M059J (cell line): ENCODE measurements at regions not wholly inside any gene's neighbourhood (a gene's known extent, or its start where the extent isn't known, plus 50 kb on each side); places are given as distances from the start of the nearest gene placed in this dataset.
"Not testable (repeated sequence)": the region's sequence is repeated elsewhere in the genome, so short reads cannot be mapped to it uniquely, and the experiment has no call there.

Source experiments
- DNase-seq: peaks from one replicate; pipeline ENCODE4 v3.0.0-alpha.2; 2012; ENCODE audit warnings: low read depth

GRCh38 chr6:82576284-82576683 is 212.7 kb downstream of the TPBG start:
- DNase-seq: no peak

GRCh38 chr6:82584194-82584695 is 220.6 kb downstream of the TPBG start:
- no peak for DNase-seq

- DNase-seq: no peak
These were observed 221.2 kb downstream of the TPBG start for GRCh38 chr6:82584856-82585255.

DNA sequence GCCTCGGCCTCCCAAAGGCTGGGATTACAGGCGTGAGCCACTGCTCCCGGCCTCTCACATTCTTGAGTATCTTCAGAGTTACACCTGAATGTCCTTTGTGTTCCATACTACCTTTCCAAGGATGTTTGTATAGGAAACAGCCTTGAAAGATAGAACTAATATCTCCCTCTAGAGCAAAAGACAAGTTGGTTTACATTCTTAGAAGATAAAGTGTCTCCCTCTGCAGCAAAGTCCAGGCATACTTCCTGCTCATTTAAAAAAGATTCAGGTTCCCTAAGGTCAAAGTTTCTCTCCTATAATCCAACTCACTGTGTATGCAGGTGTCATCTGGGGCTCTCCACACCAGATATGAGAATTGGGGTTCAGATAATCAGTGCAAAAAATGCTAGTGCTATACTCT is 224.4 kb downstream of the TPBG start:
- DNase-seq: peak; percentile 12

- no peak for DNase-seq
These were observed 225.3 kb downstream of the TPBG start for GRCh38 chr6:82588859-82589412.

DNA sequence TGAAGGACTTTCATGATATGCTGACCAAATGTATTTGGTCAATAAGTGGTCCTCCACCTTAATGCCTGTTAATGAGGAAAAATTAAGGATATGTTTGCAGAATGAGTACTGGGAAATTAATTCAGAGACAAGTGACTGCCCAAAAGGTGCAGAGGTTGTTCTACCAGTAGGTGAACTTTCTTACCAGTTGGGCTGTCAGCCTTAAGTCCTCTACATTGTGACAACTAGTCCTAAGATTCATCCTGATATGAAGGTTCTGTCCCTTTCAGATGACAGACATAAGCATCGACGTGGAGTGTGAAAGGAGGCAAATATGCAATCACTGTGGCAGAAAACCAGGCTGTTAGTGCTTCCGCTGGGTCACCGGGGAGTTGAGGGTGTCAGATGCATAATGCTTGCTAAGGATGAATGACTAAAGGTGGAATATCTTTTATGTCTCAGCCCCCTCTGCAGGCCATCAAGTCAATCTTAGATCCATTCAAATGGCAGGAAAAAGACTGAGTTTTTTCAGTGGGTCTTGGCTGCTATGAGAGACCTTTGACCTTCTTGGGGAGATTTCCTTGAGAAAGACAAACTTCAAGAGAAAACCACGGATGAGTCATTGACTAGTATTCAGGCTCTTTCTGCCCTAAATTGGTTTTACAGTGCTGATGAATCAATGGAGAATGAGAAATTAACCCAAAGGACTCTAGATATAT is 226.0 kb downstream of the TPBG start:
- DNase-seq: peak; percentile 95

DNA sequence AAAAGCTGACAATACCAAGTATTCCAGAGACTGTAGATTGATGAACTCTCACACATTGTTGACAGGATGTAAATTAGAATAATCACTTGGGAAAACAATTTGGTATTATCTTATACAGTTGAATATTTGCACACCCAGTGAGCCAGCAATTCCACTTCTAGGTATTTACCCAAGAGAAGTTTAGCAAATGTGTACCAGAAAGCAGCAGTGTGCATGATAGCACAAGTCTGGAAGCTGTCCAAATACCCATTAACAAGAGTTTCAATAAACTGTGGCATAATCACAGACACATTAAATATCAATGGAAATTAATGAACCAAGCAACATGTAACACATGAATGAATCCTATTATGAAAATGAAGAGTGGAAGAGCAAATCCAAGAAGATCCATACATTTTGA is 233.6 kb downstream of the TPBG start:
- DNase-seq: no peak

DNA sequence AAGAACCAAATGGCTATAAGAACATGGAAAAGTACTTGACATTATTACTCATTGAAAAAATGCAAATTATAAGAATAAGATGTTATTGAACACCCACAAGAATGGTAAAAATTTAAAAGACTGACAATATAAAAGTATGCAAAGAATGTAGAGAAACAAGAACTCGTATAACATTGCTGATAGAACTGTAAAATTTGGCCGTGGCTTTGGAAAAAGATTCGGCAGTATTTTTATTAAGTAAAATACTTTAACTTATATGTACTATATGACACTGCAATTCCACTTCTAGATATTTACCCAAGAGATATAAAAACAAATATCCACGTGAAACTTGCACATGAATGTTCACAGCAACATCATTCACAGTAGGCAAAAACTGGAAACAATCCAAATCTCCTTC is 239.2 kb downstream of the TPBG start:
- no peak for DNase-seq

DNA sequence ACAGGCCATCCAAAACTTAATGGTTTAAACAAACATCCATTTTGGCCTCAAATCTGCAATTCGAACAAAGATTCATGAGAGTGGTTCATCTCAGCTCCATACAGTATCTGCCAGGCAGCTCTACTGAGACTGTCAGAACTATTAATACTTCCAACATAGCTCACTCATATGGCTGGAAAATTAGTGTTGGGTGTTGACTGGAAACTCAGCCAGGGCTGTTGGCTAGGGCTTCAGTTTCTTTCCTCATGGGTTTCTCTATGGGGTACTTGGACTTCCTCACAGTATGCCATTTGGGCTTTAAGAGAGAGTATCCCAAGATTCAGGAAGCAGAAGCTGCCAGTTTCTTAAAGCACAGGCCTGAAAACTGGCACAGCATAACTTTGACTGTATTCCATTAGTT is 240.3 kb downstream of the TPBG start:
- no peak for DNase-seq

GRCh38 chr6:82607998-82608725 is 244.5 kb downstream of the TPBG start:
- no peak for DNase-seq

GRCh38 chr6:82608781-82609180 is 245.2 kb downstream of the TPBG start:
- DNase-seq: no peak

DNA sequence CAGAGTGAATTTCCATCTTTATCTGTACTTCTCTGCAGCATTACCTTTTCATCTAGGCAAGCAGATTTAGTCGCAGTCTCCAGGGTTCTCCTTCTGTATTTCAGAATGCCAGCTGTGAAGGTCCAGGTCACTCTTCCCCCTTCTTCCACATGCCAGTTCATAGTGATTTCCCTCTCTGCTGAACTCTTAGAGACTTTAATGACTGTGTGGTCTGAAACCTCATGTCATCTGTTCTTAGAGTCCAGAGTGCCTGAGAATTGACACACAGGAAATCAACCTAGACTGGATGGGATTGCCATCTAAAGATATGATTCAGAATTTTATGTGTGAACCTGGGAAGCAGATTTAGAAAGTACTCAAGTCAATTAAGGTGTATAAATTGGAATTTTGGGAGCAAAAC is 248.1 kb downstream of the TPBG start:
- no peak for DNase-seq

DNA sequence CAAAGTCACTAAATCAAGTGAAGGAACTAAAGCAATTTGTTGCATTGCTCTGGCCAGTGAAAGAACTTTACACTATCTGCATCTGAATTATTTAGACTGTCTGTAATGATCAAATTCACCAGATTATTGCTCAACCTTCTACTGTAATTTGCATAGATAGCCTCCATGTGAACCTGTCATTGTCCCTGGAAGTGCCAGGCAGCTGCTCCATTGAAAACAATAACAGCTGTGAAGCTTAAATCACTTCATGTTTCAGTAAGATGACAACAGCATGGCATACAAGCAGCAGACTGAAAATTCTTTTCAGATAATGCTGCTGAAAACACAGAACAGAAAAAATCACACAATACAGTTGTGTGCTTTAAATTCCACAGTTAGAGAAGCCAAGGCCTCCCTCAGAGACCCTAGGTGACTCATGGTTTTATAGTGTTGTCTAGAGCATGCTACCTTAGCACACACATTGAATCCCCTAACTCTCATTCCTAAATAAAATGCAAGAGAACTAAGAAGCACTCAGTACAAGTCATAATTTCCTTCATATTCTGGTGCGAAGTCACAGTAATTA is 248.9 kb downstream of the TPBG start:
- DNase-seq: no peak

DNA sequence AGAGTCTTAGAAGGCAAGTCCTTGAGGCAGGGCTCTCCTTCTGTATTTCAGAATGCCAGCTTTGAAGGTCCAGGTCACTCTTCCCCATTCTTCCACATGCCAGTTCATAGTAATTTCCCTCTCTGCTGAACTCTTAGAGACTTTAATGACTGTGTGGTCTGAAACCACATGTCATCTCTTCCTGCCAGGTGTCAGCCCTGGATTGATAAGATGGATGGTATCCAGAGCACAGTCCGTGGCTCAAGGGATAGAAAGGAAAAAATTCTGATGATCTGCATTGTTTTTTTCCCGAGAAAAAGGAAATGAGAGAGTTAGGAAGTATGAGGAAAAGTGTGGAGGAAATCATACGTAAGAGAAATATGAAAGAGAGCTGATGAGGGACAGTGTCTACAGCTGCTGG is 250.9 kb downstream of the TPBG start:
- DNase-seq: peak; percentile 17

- DNase-seq: no peak
These were observed 252.9 kb downstream of the TPBG start for GRCh38 chr6:82616386-82617028.

- peak; percentile 24 for DNase-seq
These were observed 254.0 kb downstream of the TPBG start for GRCh38 chr6:82617648-82618047.

DNA sequence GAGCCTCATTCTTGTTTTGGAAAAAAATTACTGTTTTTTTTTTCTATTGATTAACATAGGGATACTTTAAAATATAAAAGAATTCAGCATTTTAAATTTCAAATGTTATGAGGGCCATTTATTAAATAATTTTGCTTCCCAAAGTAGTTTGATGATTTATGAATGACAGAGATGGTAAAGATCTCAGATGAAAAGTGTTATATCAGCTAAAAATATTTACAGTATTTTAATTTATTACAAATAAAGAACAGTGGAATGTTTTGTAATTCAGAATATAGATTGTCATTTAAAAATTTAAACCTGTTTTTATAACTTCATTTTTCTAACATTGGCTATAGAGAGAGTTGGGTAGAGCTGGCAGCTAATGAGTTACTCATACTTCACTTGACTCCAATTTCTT is 256.0 kb downstream of the TPBG start:
- DNase-seq: no peak

- no peak for DNase-seq
These were observed 258.8 kb downstream of the TPBG start for GRCh38 chr6:82622461-82622860.

DNA sequence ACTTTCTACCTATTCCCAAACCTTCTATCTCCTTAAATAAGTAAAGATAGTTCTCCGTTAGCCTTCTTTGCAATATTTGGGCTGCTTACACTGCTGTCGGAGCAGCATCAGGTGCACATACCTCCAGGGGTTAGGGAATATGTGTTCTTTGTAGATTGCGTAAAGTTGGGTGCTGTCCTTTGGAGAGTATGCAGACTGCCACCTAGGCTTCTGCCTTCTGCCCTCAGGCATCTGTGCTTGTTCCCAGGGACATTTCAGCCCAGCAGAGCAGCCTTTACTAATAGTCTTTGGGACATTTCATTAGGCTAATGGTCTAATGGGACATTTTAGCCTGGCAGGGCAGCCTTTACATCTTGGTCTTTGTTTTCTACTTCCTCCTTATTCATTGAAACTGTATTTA is 260.6 kb downstream of the TPBG start:
- no peak for DNase-seq

DNA sequence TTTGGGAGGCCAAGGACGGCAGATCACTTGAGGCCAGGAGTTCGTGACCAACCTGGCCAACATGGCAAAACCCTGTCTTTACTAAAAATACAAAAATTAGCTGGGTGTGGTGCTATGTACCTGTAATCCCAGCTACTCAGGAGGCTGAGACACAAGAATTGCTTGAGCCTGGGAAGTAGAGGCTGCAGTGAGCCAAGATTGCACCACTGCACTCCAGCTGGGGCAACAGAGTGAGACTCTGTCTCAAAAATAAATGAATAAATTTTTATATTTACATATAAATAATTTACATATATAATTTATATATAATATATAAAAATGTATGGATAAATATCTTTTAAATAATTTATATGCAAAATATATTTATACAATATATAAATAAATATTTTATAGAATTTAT is 263.3 kb downstream of the TPBG start:
- not testable (repeated sequence) for DNase-seq

GRCh38 chr6:82629921-82630320 is 266.3 kb downstream of the TPBG start:
- DNase-seq: no peak

- DNase-seq: no peak
These were observed 278.1 kb downstream of the TPBG start for GRCh38 chr6:82641677-82642076.
